GM18861 (cell line): ENCODE measurements at regions not wholly inside any gene's neighbourhood (a gene's known extent, or its start where the extent isn't known, plus 50 kb on each side); places are given as distances from the start of the nearest gene placed in this dataset.

Experiments
- ATAC-seq: cut with Tn5 transposase; IDR thresholded peaks from one replicate; pipeline ENCODE4 v1.9.1; 2021; ENCODE audit not compliant: unreplicated experiment

GRCh38 chr4:162401021-162401420 is 237.2 kb upstream of the FSTL5 start:
- ATAC-seq: no peak

- no peak for ATAC-seq
Observed at GRCh38 chr4:162392946-162393345, 229.1 kb upstream of the FSTL5 start.

GRCh38 chr4:162366146-162366545 is 202.3 kb upstream of the FSTL5 start:
- no peak for ATAC-seq

GRCh38 chr4:162364651-162365050 is 200.9 kb upstream of the FSTL5 start:
- no peak for ATAC-seq

- no peak for ATAC-seq
Observed at GRCh38 chr4:162360369-162361149, 196.8 kb upstream of the FSTL5 start.

GRCh38 chr4:162356181-162356580 is 192.4 kb upstream of the FSTL5 start:
- ATAC-seq: no peak

- no peak for ATAC-seq
Observed at GRCh38 chr4:162352580-162353107, 188.8 kb upstream of the FSTL5 start.

GRCh38 chr4:162350331-162350730 is 186.5 kb upstream of the FSTL5 start:
- ATAC-seq: no peak

GRCh38 chr4:162349395-162349794 is 185.6 kb upstream of the FSTL5 start:
- ATAC-seq: no peak

GRCh38 chr4:162347842-162348213 is 184.0 kb upstream of the FSTL5 start:
- ATAC-seq: no peak

GRCh38 chr4:162347156-162347841 is 183.5 kb upstream of the FSTL5 start:
- no peak for ATAC-seq

GRCh38 chr4:162343967-162344366 is 180.2 kb upstream of the FSTL5 start:
- no peak for ATAC-seq

GRCh38 chr4:162341533-162341932 is 177.7 kb upstream of the FSTL5 start:
- ATAC-seq: no peak

- no peak for ATAC-seq
Observed at GRCh38 chr4:162323919-162324318, 160.1 kb upstream of the FSTL5 start.

- ATAC-seq: no peak
Observed at GRCh38 chr4:162322054-162322453, 158.3 kb upstream of the FSTL5 start.

GRCh38 chr4:162285753-162286152 is 122.0 kb upstream of the FSTL5 start:
- no peak for ATAC-seq

- ATAC-seq: no peak
Observed at GRCh38 chr4:162282684-162283083, 118.9 kb upstream of the FSTL5 start.

- ATAC-seq: peak; percentile 85
Observed at GRCh38 chr4:162274354-162274753, 110.6 kb upstream of the FSTL5 start.

- no peak for ATAC-seq
Observed at GRCh38 chr4:162272215-162272614, 108.4 kb upstream of the FSTL5 start.

- no peak for ATAC-seq
Observed at GRCh38 chr4:162268911-162269310, 105.1 kb upstream of the FSTL5 start.

- no peak for ATAC-seq
Observed at GRCh38 chr4:162265802-162266201, 102.0 kb upstream of the FSTL5 start.

GRCh38 chr4:162245051-162245450 is 81.3 kb upstream of the FSTL5 start:
- no peak for ATAC-seq
